ENCODE measurements at regions not wholly inside any gene's neighbourhood (a gene's known extent, or its start where the extent isn't known, plus 50 kb on each side); places are given as distances from the start of the nearest gene placed in this dataset.
A peak's percentile ranks its signal among the peaks of the same experiment; 100 is the strongest.

- peaks cover 4% of the 10 kb centered on the region for H3K9me3 Mint-ChIP-seq
- DNase-seq (ENCODE audit: low spot score) = no peak
- H3K27ac Mint-ChIP-seq = peak overlapping the region; percentile 93
- Histone ChIP-seq H3K36me3 (no peaks in the 10 kb centered on the region), H3K27ac (no peak overlapping the region), H3K4me3 (no peak overlapping the region), H3F3A (ENCODE audit: low read depth) (no peaks in the 10 kb centered on the region), H3K27me3 (peaks cover 4% of the 10 kb centered on the region), H3K79me2 (ENCODE audit: low read depth) (no peaks in the 10 kb centered on the region), H3K9me3 (ENCODE audit: low read depth) (no peaks in the 10 kb centered on the region), H2AFZ (replicated peaks) (no peak overlapping the region), H4K20me1 (ENCODE audit: low read depth) (no peaks in the 10 kb centered on the region), H3K4me1 (no peaks in the 10 kb centered on the region), H3K4me2 (no peak overlapping the region), H3K9ac (no peak overlapping the region)
- no peak overlapping the region for H3K4me3 Mint-ChIP-seq
- TF ChIP-seq EZH2phosphoT487 (IDR thresholded peaks at IDR 0.05) = no peak
- TF ChIP-seq CTCF (IDR thresholded peaks at IDR 0.05) = no peak
- no peak for TF ChIP-seq EZH2 (IDR thresholded peaks at IDR 0.05)
- H3K27me3 Mint-ChIP-seq (ENCODE audit: insufficient read depth, low read depth) = peaks cover 9% of the 10 kb centered on the region
- H3K36me3 Mint-ChIP-seq = no peaks in the 10 kb centered on the region
- peaks cover 8% of the 10 kb centered on the region for H3K4me1 Mint-ChIP-seq
These were observed 89.4 kb upstream of the PPP2R3B start for GRCh38 chrX:475926-476723.

GRCh38 chrX:476724-477075, 90.0 kb upstream of the PPP2R3B start:
- H3K36me3 Mint-ChIP-seq = no peaks in the 10 kb centered on the region
- no peak overlapping the region for H3K9ac ChIP-seq
- peaks cover 10% of the 10 kb centered on the region for H3K27me3 Mint-ChIP-seq (ENCODE audit: insufficient read depth, low read depth)
- H3K27ac Mint-ChIP-seq = peak overlapping the region; percentile 93
- H3K9me3 Mint-ChIP-seq = peaks cover 4% of the 10 kb centered on the region
- no peaks in the 10 kb centered on the region for H3K36me3 ChIP-seq
- DNase-seq (ENCODE audit: low spot score) = no peak
- H3K79me2 ChIP-seq (ENCODE audit: low read depth) = no peaks in the 10 kb centered on the region
- H3F3A ChIP-seq (ENCODE audit: low read depth) = no peaks in the 10 kb centered on the region
- no peak overlapping the region for H3K4me3 Mint-ChIP-seq
- H3K4me3 ChIP-seq = no peak overlapping the region
- no peaks in the 10 kb centered on the region for H3K4me1 ChIP-seq
- H3K27ac ChIP-seq = no peak overlapping the region
- no peak overlapping the region for H2AFZ ChIP-seq (replicated peaks)
- H4K20me1 ChIP-seq (ENCODE audit: low read depth) = no peaks in the 10 kb centered on the region
- TF ChIP-seq CTCF (IDR thresholded peaks at IDR 0.05) (no peak), EZH2 (IDR thresholded peaks at IDR 0.05) (no peak), EZH2phosphoT487 (IDR thresholded peaks at IDR 0.05) (no peak)
- H3K27me3 ChIP-seq = peaks cover 5% of the 10 kb centered on the region
- no peaks in the 10 kb centered on the region for H3K9me3 ChIP-seq (ENCODE audit: low read depth)
- H3K4me2 ChIP-seq = no peak overlapping the region
- H3K4me1 Mint-ChIP-seq = peaks cover 8% of the 10 kb centered on the region

GRCh38 chrX:477441-478012, 90.8 kb upstream of the PPP2R3B start:
- H3K4me1 ChIP-seq = no peaks in the 10 kb centered on the region
- H3K4me1 Mint-ChIP-seq = peaks cover 8% of the 10 kb centered on the region
- H3K27me3 Mint-ChIP-seq (ENCODE audit: insufficient read depth, low read depth) = peaks cover 13% of the 10 kb centered on the region
- no peak overlapping the region for H3K4me3 ChIP-seq
- no peak overlapping the region for H3K9ac ChIP-seq
- H3K27me3 ChIP-seq = peaks cover 5% of the 10 kb centered on the region
- no peaks in the 10 kb centered on the region for H3K36me3 ChIP-seq
- TF ChIP-seq EZH2phosphoT487 (IDR thresholded peaks at IDR 0.05) (no peak), CTCF (IDR thresholded peaks at IDR 0.05) (no peak), EZH2 (IDR thresholded peaks at IDR 0.05) (no peak)
- H3K79me2 ChIP-seq (ENCODE audit: low read depth) = no peaks in the 10 kb centered on the region
- H3K4me2 ChIP-seq = no peak overlapping the region
- no peak overlapping the region for H2AFZ ChIP-seq (replicated peaks)
- DNase-seq (ENCODE audit: low spot score) = no peak
- H4K20me1 ChIP-seq (ENCODE audit: low read depth) = no peaks in the 10 kb centered on the region
- H3F3A ChIP-seq (ENCODE audit: low read depth) = no peaks in the 10 kb centered on the region
- peaks cover 4% of the 10 kb centered on the region for H3K9me3 Mint-ChIP-seq
- H3K4me3 Mint-ChIP-seq = no peak overlapping the region
- no peaks in the 10 kb centered on the region for H3K9me3 ChIP-seq (ENCODE audit: low read depth)
- no peak overlapping the region for H3K27ac ChIP-seq
- H3K36me3 Mint-ChIP-seq = no peaks in the 10 kb centered on the region
- peak overlapping the region; percentile 67 for H3K27ac Mint-ChIP-seq

Measured in neural progenitor cell (in vitro differentiated cells).